H1 (cell line): ENCODE measurements at regions not wholly inside any gene's neighbourhood (a gene's known extent, or its start where the extent isn't known, plus 50 kb on each side); places are given as distances from the start of the nearest gene placed in this dataset.

Experiments used
- CTCF ChIA-PET: fragments of 300-600 bp; sonication (Branson Sonifier 250); formaldehyde crosslinking; loops from one replicate; lab custom pipeline; 2021; ENCODE audit not compliant: partially characterized antibody; lab: Charles Lee
- POLR2A ChIA-PET: fragments of 300-600 bp; sonication (Branson Sonifier 250); formaldehyde crosslinking; loops from one replicate; lab custom pipeline; 2021; ENCODE audit warnings: inconsistent platforms; ENCODE audit not compliant: partially characterized antibody; lab: Charles Lee
- DNase-seq, 2 experiments: peaks; one replicate each; pipeline versions ENCODE4 v3.0.0 to v3.0.0-alpha.2; 2010 to 2022; ENCODE audit warnings: low spot score in 2 of 2, low read depth in 1 of 2, mixed read lengths in 1 of 2
- FAIRE-seq: peaks from 2 replicates; lab custom pipeline; 2011; peaks lifted over from hg19 to GRCh38; lab: Jason Lieb, UNC
- H2AFZ ChIP-seq: 2 replicates; pipeline ENCODE4 v1.8.1; 2012; ENCODE audit warnings: low read length, inconsistent platforms
- H2AK5ac ChIP-seq: 2 replicates; pipeline ENCODE4 v1.6.1; 2013; ENCODE audit warnings: low read depth, low read length
- H2BK120ac ChIP-seq: replicated peaks from 2 replicates; pipeline ENCODE3; 2013; ENCODE audit warnings: low read depth, low read length, inconsistent platforms
- H2BK12ac ChIP-seq: 2 replicates; pipeline ENCODE4 v1.6.1; 2013; ENCODE audit warnings: low read depth, low read length
- H2BK15ac ChIP-seq: 2 replicates; pipeline ENCODE4 v1.6.1; 2013; ENCODE audit warnings: low read length
- H2BK20ac ChIP-seq: 2 replicates; pipeline ENCODE4 v1.6.1; 2013; ENCODE audit warnings: low read length
- H2BK5ac ChIP-seq: 2 replicates; pipeline ENCODE4 v1.6.1; 2013; ENCODE audit warnings: low read depth, low read length
- H3K14ac ChIP-seq: 2 replicates; pipeline ENCODE4 v1.6.1; 2013; ENCODE audit warnings: inconsistent platforms; ENCODE audit not compliant: insufficient read length
- H3K18ac ChIP-seq: 2 replicates; pipeline ENCODE4 v1.6.1; 2013; ENCODE audit warnings: low read length; ENCODE audit errors: extremely low read depth
- H3K23ac ChIP-seq: 2 replicates; pipeline ENCODE4 v1.6.1; 2013; ENCODE audit warnings: inconsistent platforms; ENCODE audit not compliant: insufficient read length
- H3K23me2 ChIP-seq: 2 replicates; pipeline ENCODE4 v1.6.1; 2013; ENCODE audit warnings: low read depth, low read length
- H3K27ac ChIP-seq: 2 replicates; pipeline ENCODE4 v1.6.1; 2011; ENCODE audit warnings: low read depth, low read length, inconsistent platforms
- H3K27me3 ChIP-seq, 4 experiments: replicated peaks in 1 of 4; 1 replicate in 1 of 4; 2 replicates in 3 of 4; pipeline versions ENCODE4 v1.6.1 to v1.8.1; 2011 to 2013; ENCODE audit warnings: low read length in 3 of 4, mild to moderate bottlenecking in 3 of 4, inconsistent platforms in 2 of 4, mixed read lengths in 2 of 4, moderate library complexity in 1 of 4; ENCODE audit not compliant: control insufficient read depth in 3 of 4, insufficient read depth in 3 of 4; ENCODE audit errors: extremely low read depth in 1 of 4
- H3K36me3 ChIP-seq, 4 experiments: 2 replicates each; pipeline versions ENCODE4 v1.6.1 to v1.8.1; 2011 to 2013; ENCODE audit warnings: mild to moderate bottlenecking in 4 of 4, low read length in 3 of 4, moderate library complexity in 2 of 4, control low read depth in 1 of 4, inconsistent platforms in 1 of 4; ENCODE audit not compliant: insufficient read depth in 4 of 4, control insufficient read depth in 2 of 4
- H3K4ac ChIP-seq: replicated peaks from 2 replicates; pipeline ENCODE3; 2013; ENCODE audit warnings: low read length, low read depth, mixed read lengths, inconsistent platforms; ENCODE audit not compliant: insufficient read length
- H3K4me1 ChIP-seq, 4 experiments: replicated peaks in 1 of 4; 1 replicate in 1 of 4; 2 replicates in 3 of 4; pipeline versions ENCODE4 v1.6.1 to v1.8.1; 2011 to 2013; ENCODE audit warnings: low read length in 3 of 4, inconsistent platforms in 2 of 4, mixed read lengths in 1 of 4; ENCODE audit not compliant: insufficient read depth in 4 of 4, control insufficient read depth in 3 of 4
- H3K4me2 ChIP-seq, 2 experiments: 2 replicates each; pipeline versions ENCODE4 v1.6.1 to v1.8.1; 2011 to 2013; ENCODE audit warnings: low read depth in 2 of 2, low read length in 2 of 2, control low read depth in 1 of 2, inconsistent platforms in 1 of 2, mild to moderate bottlenecking in 1 of 2; ENCODE audit not compliant: insufficient read depth in 1 of 2
- H3K4me3 ChIP-seq, 4 experiments: fragments of 200-600, 300-600 bp in 1 of 4; sonication (generic), shearing (Covaris generic), sonication (Bioruptor Twin) in 1 of 4; 2 replicates each; pipeline versions ENCODE4 v1.5.1 to v1.8.1; 2011 to 2016; ENCODE audit warnings: low read length in 4 of 4, low read depth in 3 of 4, control low read depth in 2 of 4, inconsistent platforms in 2 of 4, mild to moderate bottlenecking in 2 of 4, mixed read lengths in 1 of 4, moderate library complexity in 1 of 4; ENCODE audit not compliant: insufficient read depth in 2 of 4; ENCODE audit errors: extremely low read depth in 1 of 4
- H3K56ac ChIP-seq: replicated peaks from 2 replicates; pipeline ENCODE3; 2013; ENCODE audit warnings: low read depth, mild to moderate bottlenecking, mixed read lengths, low read length, inconsistent platforms; ENCODE audit not compliant: insufficient read length
- H3K79me1 ChIP-seq: 2 replicates; pipeline ENCODE4 v1.6.1; 2013; ENCODE audit warnings: low read depth, low read length, control low read depth
- H3K79me2 ChIP-seq, 2 experiments: 2 replicates each; pipeline versions ENCODE4 v1.6.1 to v1.8.1; 2012 to 2013; ENCODE audit warnings: low read length in 2 of 2, mild to moderate bottlenecking in 2 of 2, inconsistent platforms in 1 of 2; ENCODE audit not compliant: insufficient read depth in 2 of 2, control insufficient read depth in 1 of 2
- H3K9ac ChIP-seq, 4 experiments: replicated peaks in 1 of 4; 1 replicate in 1 of 4; 2 replicates in 3 of 4; pipeline versions ENCODE4 v1.6.1 to v1.8.1; 2011 to 2013; ENCODE audit warnings: low read depth in 3 of 4, low read length in 3 of 4, control low read depth in 2 of 4, mild to moderate bottlenecking in 2 of 4, moderate library complexity in 2 of 4, inconsistent platforms in 1 of 4; ENCODE audit errors: extremely low read depth in 1 of 4
- H3K9me3 ChIP-seq, 2 experiments: 2 replicates each; pipeline versions ENCODE4 v1.6.1 to v1.8.1; 2012 to 2013; ENCODE audit warnings: mild to moderate bottlenecking in 2 of 2, moderate library complexity in 2 of 2, control low read depth in 1 of 2, inconsistent platforms in 1 of 2, low read depth in 1 of 2, low read length in 1 of 2, mixed read lengths in 1 of 2; ENCODE audit not compliant: insufficient read depth in 2 of 2
- H4K20me1 ChIP-seq, 2 experiments: replicated peaks in 1 of 2; 2 replicates each; pipeline versions ENCODE3 to v1.8.1; 2011 to 2013; ENCODE audit warnings: inconsistent platforms in 2 of 2, low read length in 2 of 2, mild to moderate bottlenecking in 1 of 2; ENCODE audit not compliant: insufficient read depth in 2 of 2, control insufficient read depth in 1 of 2
- H4K5ac ChIP-seq: 2 replicates; pipeline ENCODE4 v1.6.1; 2013; ENCODE audit warnings: low read length, low read depth, mixed read lengths, inconsistent platforms; ENCODE audit not compliant: insufficient read length
- H4K8ac ChIP-seq: 2 replicates; pipeline ENCODE4 v1.8.0; 2013; ENCODE audit warnings: mild to moderate bottlenecking, moderate library complexity, low read length, inconsistent platforms; ENCODE audit not compliant: insufficient read depth; ENCODE audit errors: extremely low read depth
- H4K91ac ChIP-seq: replicated peaks from 2 replicates; pipeline ENCODE3; 2013; ENCODE audit warnings: low read length, mixed read lengths, inconsistent platforms; ENCODE audit not compliant: insufficient read length
- ASH2L ChIP-seq: fragments of 200-600, 300-600 bp; sonication (generic); IDR thresholded peaks from one replicate; pipeline ENCODE4 v1.7.1; 2017; ENCODE audit warnings: low read length
- BCL11A ChIP-seq, 2 experiments: IDR thresholded peaks; one replicate each; pipeline ENCODE4 v1.6.1; 2011; ENCODE audit warnings: low read depth in 2 of 2, low read length in 2 of 2, mild to moderate bottlenecking in 2 of 2
- CHD2 ChIP-seq: IDR thresholded peaks from 2 replicates; pipeline ENCODE4 v1.6.1; 2012; ENCODE audit warnings: low read length, improper control_type of control experiment
- CTCF ChIP-seq, 3 experiments: IDR thresholded peaks; 1 replicate in 2 of 3; 2 replicates in 1 of 3; pipeline versions ENCODE4 v1.5.1 to v1.6.1; 2011; ENCODE audit warnings: low read length in 3 of 3, mild to moderate bottlenecking in 3 of 3, inconsistent platforms in 2 of 3, low read depth in 1 of 3, moderate library complexity in 1 of 3; ENCODE audit not compliant: insufficient read depth in 1 of 3; ENCODE audit errors: control extremely low read depth in 1 of 3
- EGR1 ChIP-seq: IDR thresholded peaks from 2 replicates; pipeline ENCODE4 v1.6.1; 2011; ENCODE audit warnings: low read depth, low read length, borderline replicate concordance
- FOSL1 ChIP-seq: IDR thresholded peaks from 2 replicates; pipeline ENCODE4 v1.6.1; 2011; ENCODE audit warnings: mild to moderate bottlenecking, low read depth, low read length, moderate library complexity; ENCODE audit not compliant: insufficient read depth
- NANOG ChIP-seq: IDR thresholded peaks from 2 replicates; pipeline ENCODE4 v1.6.1; 2011; ENCODE audit warnings: low read length, low read depth, mild to moderate bottlenecking, inconsistent platforms; ENCODE audit not compliant: insufficient read depth, poor library complexity, severe bottlenecking
- RAD21 ChIP-seq, 2 experiments: IDR thresholded peaks in 1 of 2; conservative IDR thresholded peaks in 1 of 2; 2 replicates each; pipeline ENCODE4 v1.6.1; 2011; ENCODE audit warnings: low read depth in 2 of 2, low read length in 2 of 2, improper control_type of control experiment in 1 of 2, inconsistent platforms in 1 of 2, mild to moderate bottlenecking in 1 of 2, moderate library complexity in 1 of 2
- RFX5 ChIP-seq: IDR thresholded peaks from 2 replicates; pipeline ENCODE4 v1.6.1; 2011; ENCODE audit warnings: low read depth, low read length, improper control_type of control experiment, borderline replicate concordance
- SIX5 ChIP-seq: IDR thresholded peaks from 2 replicates; pipeline ENCODE4 v1.6.1; 2011; ENCODE audit warnings: mild to moderate bottlenecking, low read depth, low read length

- TF ChIP-seq CHD2 (no peak), EGR1 (no peak)
Measured at GRCh38 chr6:163857421-163857820, 442.9 kb downstream of the QKI start (continued).

DNA sequence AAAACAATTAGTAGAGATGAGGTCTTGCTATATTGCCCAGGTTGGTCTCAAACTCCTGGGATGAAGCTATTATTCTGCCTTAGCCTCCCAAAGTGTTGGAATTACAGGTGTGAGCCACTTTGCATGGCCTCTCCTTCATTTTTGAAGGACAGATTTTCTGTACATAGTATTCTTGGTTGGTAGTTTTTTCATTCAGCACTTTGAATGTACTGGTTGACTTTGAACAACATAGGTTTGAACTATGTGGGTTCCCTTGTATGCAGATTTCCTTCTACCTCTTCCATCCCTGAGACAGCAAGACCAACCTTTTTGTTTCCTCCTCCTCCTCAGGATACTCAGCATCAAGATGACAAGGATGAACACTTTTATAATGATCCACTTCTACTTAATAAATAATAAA, 436.4 kb downstream of the QKI start:
- no peak overlapping the region for H2AK5ac ChIP-seq
- H4K8ac ChIP-seq, result no peak overlapping the region
- no peak overlapping the region for H2BK15ac ChIP-seq
- H3K79me2 ChIP-seq, result no peaks in the 10 kb centered on the region
- no peak for FAIRE-seq
- no peak overlapping the region for H2AFZ ChIP-seq
- H3K27ac ChIP-seq, result no peak overlapping the region
- no peak overlapping the region for H2BK20ac ChIP-seq
- no peak overlapping the region for H3K4me2 ChIP-seq
- H3K56ac ChIP-seq, result no peak overlapping the region
- POLR2A ChIA-PET, result no interaction called here
- no peaks in the 10 kb centered on the region for H3K79me1 ChIP-seq
- no peak overlapping the region for H3K4me3 ChIP-seq
- H3K18ac ChIP-seq, result no peak overlapping the region
- H3K4me1 ChIP-seq, result peaks cover 0 to 6% (median 0%) of the 10 kb centered on the region in 4 experiments; a peak in 2 of 7 replicates
- no peak overlapping the region for H2BK120ac ChIP-seq
- H3K23ac ChIP-seq, result no peak overlapping the region
- no peak overlapping the region for H3K14ac ChIP-seq
- no peak overlapping the region for H4K91ac ChIP-seq
- no peak overlapping the region for H3K4ac ChIP-seq
- no peaks in the 10 kb centered on the region for H3K36me3 ChIP-seq
- H3K27me3 ChIP-seq, result no peaks in the 10 kb centered on the region
- H4K5ac ChIP-seq, result no peak overlapping the region
- H3K23me2 ChIP-seq, result no peaks in the 10 kb centered on the region
- no peak for DNase-seq
- H3K9me3 ChIP-seq, result peaks cover 4 to 9% of the 10 kb centered on the region in 2 experiments; a peak in 1 of 4 replicates
- H3K9ac ChIP-seq, result no peak overlapping the region
- H2BK5ac ChIP-seq, result no peak overlapping the region
- CTCF ChIA-PET, result no interaction called here
- no peaks in the 10 kb centered on the region for H4K20me1 ChIP-seq
- H2BK12ac ChIP-seq, result no peak overlapping the region
- TF ChIP-seq SIX5 (no peak), NANOG (no peak), ASH2L (no peak), RAD21 (IDR thresholded peaks at IDR 0.05 in 1 of 2, conservative IDR thresholded peaks at IDR 0.05 in 1 of 2; ENCODE audit: low read depth in 2 of 2, low read length in 2 of 2) (no peak), FOSL1 (no peak), RFX5 (no peak), BCL11A (IDR thresholded peaks at IDR 0.05; ENCODE audit: low read depth in 2 of 2, low read length in 2 of 2) (no peak), CTCF (IDR thresholded peaks at IDR 0.05; ENCODE audit: control extremely low read depth in 1 of 3, insufficient read depth in 1 of 3, low read depth in 1 of 3, low read length in 3 of 3) (no peak)
